ENCODE measurements at regions not wholly inside any gene's neighbourhood (a gene's known extent, or its start where the extent isn't known, plus 50 kb on each side); places are given as distances from the start of the nearest gene placed in this dataset.

GRCh38 chr3:76525726-76526125, 514.2 kb upstream of the ROBO2 start:
- TF ChIP-seq POLR2A (IDR thresholded peaks at IDR 0.05; ENCODE audit: low read depth) (no peak), POLR2AphosphoS5 (IDR thresholded peaks at IDR 0.05) (no peak), CTCF (IDR thresholded peaks at IDR 0.05) (no peak), EP300 (IDR thresholded peaks at IDR 0.05) (no peak)

All from esophagus muscularis mucosa (tissue), 4 donors.